ENCODE measurements at regions not wholly inside any gene's neighbourhood (a gene's known extent, or its start where the extent isn't known, plus 50 kb on each side); places are given as distances from the start of the nearest gene placed in this dataset.
"Not testable (repeated sequence)": the region's sequence is repeated elsewhere in the genome, so short reads cannot be mapped to it uniquely, and the experiment has no call there.

- DNase-seq (ENCODE audit: low spot score) = no peak
Measured at GRCh38 chr2:65582364-65582763, 150.0 kb upstream of the SPRED2 start.

DNA sequence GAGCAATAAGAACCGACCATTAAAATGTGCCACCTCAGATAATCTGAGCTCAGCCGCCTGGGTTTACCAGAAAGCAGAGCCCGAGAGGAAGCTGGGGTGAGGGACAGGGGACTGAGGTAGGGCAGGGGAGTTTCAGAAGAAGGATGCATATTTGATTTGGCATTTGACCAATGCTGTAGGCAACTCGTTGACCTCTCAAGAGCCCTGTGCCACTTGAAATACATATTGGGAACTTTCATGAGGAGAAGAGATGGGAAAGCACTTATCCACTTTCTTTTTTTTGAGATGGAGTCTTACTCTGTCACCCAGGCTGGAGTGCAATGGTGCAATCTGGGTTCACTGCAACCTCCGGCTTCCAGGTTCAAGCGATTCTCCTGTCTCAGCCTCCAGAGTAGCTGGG, 148.4 kb upstream of the SPRED2 start:
- no peak for DNase-seq (ENCODE audit: low spot score)

DNA sequence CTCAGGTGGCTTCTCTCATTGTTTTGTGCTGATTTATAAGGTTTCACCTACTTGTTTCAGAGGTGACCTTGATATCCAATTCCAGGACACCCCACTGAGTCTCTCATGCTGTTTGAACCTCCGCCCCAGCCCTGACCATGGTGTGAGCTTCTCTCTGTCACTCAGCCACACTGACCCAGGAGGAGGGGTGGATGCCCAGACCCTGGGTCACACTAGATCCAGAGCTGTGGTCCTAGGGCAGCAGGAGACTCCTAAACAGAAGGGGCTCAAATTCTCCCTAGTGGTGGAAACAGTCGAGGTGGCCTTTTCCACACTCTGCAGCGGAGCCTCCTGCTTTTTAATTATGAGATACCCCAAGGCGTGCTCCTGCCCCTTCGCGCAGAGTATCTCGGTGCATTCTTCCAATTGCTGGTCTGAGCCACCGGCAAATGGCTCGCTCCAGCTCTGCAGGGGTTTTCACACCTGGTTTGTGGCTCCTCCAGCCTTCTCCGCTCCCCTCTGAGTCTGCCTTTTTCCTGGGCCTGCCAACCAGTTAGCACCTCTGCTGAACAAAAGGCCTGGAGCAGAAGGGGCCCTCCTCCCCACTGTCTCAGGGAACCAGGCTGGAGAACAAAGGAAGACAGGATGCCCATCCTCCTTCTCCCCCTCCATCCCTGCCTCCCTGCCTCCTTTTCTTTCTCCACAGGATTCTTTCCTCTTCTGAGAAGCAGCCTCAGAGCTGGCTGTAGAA, 147.3 kb upstream of the SPRED2 start:
- no peak for DNase-seq (ENCODE audit: low spot score)

DNA sequence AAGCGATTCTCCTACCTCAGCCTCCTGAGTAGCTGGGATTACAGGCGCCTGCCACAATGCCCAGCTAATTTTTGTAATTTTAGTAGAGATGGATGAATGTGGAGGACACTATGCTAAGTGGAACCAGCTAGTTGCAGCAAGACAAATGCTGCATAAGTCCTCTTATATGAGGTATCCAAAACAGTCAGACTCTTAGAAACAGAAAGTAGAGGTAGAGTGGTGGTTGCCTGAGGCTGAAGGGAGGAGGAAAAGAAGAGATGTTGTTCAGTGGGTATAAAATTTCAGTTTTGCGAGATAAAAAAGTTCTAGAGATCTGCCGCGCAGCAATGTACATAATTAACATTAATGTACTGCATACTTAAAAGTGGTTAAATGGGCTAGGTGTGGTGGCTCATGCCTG, 145.3 kb upstream of the SPRED2 start:
- no peak for DNase-seq (ENCODE audit: low spot score)

GRCh38 chr2:65576861-65577601, 144.6 kb upstream of the SPRED2 start:
- DNase-seq (ENCODE audit: low spot score) = no peak

GRCh38 chr2:65576278-65576677, 143.9 kb upstream of the SPRED2 start:
- no peak for DNase-seq (ENCODE audit: low spot score)

DNA sequence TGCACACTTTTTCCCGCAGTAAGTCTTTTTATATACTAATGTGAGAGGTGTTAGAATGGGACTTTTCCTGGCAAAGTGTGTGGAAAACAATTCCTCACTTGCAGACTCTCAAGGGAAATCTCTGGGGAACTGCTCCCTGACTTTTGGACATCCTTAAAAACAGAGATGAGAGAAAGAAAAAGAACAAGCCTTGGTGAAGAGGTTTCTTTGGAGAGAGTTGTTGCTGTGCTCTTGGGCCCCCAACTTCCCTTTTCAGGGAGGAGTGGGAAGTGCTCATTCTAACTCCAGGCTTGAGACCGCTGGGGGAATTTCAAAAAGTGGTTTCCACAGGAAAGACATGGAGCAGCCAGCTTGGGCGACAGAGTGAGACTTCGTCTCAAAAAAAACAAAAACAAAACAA, 142.6 kb upstream of the SPRED2 start:
- DNase-seq (ENCODE audit: low spot score) = no peak

GRCh38 chr2:65568656-65569440, 136.4 kb upstream of the SPRED2 start:
- not testable (repeated sequence) for DNase-seq (ENCODE audit: low spot score)

DNA sequence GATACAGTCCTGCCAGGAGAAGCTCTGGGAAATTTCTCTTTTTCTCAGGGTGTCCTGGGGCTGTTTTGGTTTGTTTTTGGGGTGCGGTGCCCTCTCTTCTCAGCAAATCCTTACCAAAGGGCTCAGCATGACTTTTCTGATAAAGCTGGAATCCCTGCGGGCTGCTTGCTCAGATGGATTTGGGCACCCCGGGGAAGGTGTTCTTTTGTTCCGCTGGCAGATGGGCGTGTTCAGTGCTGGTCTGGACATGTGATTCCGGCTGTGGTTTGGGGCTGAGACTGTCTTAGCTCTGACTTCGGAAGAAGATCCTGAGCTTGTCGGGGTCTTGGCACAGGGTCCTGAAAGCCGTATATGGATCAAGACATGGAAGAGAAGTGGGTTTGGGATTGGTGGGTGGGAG, 134.2 kb upstream of the SPRED2 start:
- no peak for DNase-seq (ENCODE audit: low spot score)

DNA sequence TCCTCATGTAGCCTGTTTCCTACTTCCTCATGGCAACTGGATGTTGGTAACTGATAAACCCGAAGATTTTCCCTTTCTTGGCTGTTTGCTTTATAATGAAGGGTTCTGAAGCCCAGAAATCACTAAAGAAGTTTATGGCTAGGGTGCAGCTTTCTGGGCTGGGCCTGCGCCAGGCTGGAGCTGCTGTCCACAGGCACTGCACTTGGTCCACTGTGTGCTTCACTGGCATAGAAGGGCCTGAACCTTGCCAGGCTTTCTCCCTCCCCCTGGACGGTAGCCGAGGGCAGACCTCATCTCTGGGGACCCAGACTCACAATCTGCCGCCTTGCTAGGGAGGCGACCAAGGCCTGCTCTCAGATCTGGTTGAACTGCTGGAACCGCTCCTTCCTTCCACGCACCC, 133.3 kb upstream of the SPRED2 start:
- DNase-seq (ENCODE audit: low spot score) = no peak

DNA sequence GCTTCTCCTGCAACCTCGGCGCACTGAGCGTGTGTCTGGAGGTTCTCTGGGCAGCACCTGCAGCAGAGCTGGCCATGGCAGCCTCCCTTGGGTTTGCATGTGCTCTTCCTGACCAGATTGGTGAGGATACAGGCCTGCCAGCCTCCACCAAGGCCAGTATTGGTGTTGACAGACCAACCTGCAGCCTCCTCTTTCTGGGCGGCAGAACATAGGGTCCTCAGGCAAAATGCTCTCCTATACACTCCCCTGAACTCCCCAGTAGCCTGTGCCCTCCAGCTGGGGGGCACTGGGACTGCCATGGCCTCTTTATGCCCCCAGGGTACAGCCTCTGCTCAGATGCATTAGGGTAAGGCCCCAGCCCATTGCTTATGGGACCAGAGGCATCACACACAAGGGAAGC, 131.9 kb upstream of the SPRED2 start:
- peak; percentile 55 for DNase-seq (ENCODE audit: low spot score)

GRCh38 chr2:65562890-65563289, 130.5 kb upstream of the SPRED2 start:
- DNase-seq (ENCODE audit: low spot score) = no peak

DNA sequence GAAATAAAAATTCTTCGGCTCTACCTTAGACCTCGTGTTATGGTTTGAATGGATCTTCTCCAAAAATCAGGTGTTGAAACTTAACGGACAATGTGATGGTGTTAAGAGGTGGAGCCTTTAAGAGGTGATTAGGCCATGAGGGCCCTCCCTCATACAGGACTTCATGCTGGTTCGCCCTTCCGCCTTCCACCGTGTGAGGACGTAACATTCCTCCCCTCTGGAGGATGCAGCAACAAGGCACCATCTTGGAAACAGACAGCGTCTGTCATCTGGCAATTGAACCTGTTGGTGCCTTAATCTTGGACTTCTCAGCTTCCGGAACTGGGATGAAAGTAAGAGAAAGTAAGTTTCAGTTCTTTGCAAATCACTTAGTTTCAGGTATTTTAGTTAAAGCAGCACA, 126.3 kb upstream of the SPRED2 start:
- DNase-seq (ENCODE audit: low spot score) = no peak

- DNase-seq (ENCODE audit: low spot score) = no peak
Measured at GRCh38 chr2:65557616-65558573, 125.5 kb upstream of the SPRED2 start.

DNA sequence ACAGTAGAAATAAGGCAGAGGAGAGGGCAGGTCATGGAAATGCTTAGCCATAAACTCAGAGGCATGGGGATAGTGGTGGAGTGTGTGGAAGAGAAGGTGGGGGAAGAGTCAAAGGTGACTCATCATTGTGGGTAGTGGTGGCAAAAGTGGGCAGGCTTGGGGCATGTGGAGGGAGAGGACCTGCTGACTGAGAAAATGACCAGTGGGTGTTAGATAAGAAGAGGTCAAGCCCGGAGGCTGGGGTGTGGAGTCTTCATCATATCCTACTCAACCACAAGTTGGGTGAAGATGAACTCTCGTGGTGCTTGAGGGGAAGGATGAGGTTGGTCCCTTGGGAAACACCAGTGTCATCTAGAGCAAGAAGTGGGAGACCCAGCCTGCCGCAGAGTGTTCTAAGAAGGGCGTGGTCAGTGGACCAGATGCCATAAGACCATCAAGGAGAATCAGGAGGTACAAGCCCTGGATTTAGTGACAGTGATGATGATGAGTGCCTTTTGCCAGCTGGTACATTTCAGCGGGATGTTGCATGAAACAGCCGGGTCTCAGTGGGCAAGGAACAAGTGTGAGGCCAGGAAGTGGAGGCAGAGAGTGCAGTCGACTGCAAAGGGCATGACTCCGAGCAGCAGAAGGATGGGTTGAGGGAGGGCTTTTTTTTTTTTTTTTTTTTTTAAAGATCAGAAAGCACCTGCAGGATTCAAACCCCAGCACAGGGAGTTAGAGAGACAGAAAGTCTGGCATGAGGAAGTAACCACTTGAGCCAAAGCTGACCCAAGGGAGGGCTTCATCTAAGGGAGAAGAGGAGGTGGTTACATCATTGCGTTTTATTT, 122.6 kb upstream of the SPRED2 start:
- DNase-seq (ENCODE audit: low spot score) = no peak

- DNase-seq (ENCODE audit: low spot score) = no peak
Measured at GRCh38 chr2:65553504-65554074, 121.2 kb upstream of the SPRED2 start.

- DNase-seq (ENCODE audit: low spot score) = no peak
Measured at GRCh38 chr2:65551528-65551927, 119.1 kb upstream of the SPRED2 start.

GRCh38 chr2:65550246-65550645, 117.8 kb upstream of the SPRED2 start:
- no peak for DNase-seq (ENCODE audit: low spot score)

DNA sequence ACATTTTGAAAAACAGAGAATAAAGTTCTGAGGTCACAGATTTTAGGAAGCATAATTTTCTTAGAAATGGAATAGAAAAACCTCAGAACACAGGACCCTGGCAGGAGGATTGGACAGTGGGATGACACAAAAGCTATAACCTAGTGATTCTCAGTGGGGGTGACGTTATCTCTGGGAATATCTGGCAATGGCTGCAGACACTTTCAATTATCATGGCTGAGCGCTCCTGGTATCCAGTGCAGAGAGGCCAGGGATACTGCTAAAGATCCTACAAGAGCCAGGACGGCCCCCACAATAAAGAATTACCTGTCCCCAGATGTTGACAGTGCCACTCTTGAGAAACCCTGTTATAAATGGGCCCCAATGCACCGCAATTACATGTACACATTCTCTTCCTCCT, 117.2 kb upstream of the SPRED2 start:
- DNase-seq (ENCODE audit: low spot score) = no peak

DNA sequence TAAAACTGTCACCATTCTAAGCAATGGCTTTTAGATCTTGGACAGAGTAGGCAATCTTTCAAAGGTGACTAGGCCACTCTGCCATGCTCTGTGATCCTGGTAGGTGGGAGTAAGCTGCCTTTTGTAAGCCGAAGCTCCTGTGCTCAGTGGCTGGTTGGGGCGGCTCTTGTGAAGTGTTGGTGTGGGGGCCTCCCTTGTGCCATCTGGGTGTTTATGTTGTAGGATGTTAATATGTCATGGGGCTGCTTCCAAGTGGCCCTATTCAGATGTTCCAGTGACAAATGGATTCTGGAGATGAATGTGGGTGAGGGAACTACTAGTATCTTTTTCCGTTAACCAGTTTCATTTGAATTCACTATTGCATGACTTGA, 116.8 kb upstream of the SPRED2 start:
- no peak for DNase-seq (ENCODE audit: low spot score)
